ENCODE measurements at regions not wholly inside any gene's neighbourhood (a gene's known extent, or its start where the extent isn't known, plus 50 kb on each side); places are given as distances from the start of the nearest gene placed in this dataset.

DNA sequence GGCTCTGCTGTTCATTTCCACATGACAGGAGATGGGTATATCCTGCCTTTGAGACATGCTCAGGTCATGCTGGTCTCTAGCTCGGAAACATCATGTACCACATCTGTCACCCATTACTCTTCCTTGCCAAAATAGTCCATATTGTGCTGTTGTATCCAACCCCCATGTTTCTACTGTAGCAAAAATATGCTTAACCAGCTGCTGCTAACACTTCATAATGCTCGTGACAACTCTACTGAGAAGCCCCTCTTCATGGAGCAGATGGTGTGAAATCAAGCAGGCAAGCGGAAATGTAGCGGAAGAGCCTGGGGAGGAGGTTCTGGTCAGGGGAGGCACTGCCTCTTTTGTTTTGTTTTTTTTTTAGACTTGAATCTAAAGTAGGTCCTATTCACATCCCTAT lies 82.9 kb downstream of the NPY start:
- TF ChIP-seq POLR2AphosphoS5 (IDR thresholded peaks at IDR 0.05; ENCODE audit: low read depth, low read length) (no peak), TAF1 (IDR thresholded peaks at IDR 0.05; ENCODE audit: borderline replicate concordance, insufficient read depth, low read length) (no peak)
- TF ChIP-seq, protein P1, sequence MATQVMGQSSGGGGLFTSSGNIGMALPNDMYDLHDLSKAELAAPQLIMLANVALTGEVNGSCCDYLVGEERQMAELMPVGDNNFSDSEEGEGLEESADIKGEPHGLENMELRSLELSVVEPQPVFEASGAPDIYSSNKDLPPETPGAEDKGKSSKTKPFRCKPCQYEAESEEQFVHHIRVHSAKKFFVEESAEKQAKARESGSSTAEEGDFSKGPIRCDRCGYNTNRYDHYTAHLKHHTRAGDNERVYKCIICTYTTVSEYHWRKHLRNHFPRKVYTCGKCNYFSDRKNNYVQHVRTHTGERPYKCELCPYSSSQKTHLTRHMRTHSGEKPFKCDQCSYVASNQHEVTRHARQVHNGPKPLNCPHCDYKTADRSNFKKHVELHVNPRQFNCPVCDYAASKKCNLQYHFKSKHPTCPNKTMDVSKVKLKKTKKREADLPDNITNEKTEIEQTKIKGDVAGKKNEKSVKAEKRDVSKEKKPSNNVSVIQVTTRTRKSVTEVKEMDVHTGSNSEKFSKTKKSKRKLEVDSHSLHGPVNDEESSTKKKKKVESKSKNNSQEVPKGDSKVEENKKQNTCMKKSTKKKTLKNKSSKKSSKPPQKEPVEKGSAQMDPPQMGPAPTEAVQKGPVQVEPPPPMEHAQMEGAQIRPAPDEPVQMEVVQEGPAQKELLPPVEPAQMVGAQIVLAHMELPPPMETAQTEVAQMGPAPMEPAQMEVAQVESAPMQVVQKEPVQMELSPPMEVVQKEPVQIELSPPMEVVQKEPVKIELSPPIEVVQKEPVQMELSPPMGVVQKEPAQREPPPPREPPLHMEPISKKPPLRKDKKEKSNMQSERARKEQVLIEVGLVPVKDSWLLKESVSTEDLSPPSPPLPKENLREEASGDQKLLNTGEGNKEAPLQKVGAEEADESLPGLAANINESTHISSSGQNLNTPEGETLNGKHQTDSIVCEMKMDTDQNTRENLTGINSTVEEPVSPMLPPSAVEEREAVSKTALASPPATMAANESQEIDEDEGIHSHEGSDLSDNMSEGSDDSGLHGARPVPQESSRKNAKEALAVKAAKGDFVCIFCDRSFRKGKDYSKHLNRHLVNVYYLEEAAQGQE (IDR thresholded peaks at IDR 0.05; ENCODE audit: insufficient read depth in 1 of 2, low read depth in 2 of 2, low read length in 2 of 2): no peak

Measured in PFSK-1 (cell line).